Uterus (tissue), 3 donors: ENCODE measurements at regions not wholly inside any gene's neighbourhood (a gene's known extent, or its start where the extent isn't known, plus 50 kb on each side); places are given as distances from the start of the nearest gene placed in this dataset.

ENCODE experiments used
- DNase-seq, 2 donors: peaks; one replicate each; pipeline ENCODE4 v3.0.0-alpha.2; 2019 to 2020
- H3K27ac ChIP-seq, 2 donors: fragments of 200-600 bp; sonication (generic); 1 replicate in 1 of 2; 2 replicates in 1 of 2; pipeline ENCODE4 v1.5.1; 2016 to 2018
- H3K27me3 ChIP-seq, 2 donors: fragments of 200-600 bp; sonication (generic); one replicate each; pipeline ENCODE4 v1.5.1; 2018 to 2019; ENCODE audit warnings: control low read depth in 1 of 2
- H3K36me3 ChIP-seq, 2 donors: fragments of 200-600 bp; sonication (generic); one replicate each; pipeline ENCODE4 v1.5.1; 2019; ENCODE audit warnings: control low read depth in 1 of 2
- H3K4me1 ChIP-seq, 2 donors: fragments of 200-600 bp; sonication (generic); one replicate each; pipeline ENCODE4 v1.5.1; 2018 to 2019; ENCODE audit warnings: control low read depth in 1 of 2
- H3K4me3 ChIP-seq, 2 donors: fragments of 200-600 bp; sonication (generic); 1 replicate in 1 of 2; 2 replicates in 1 of 2; pipeline ENCODE4 v1.5.1; 2018 to 2019; ENCODE audit warnings: mild to moderate bottlenecking in 1 of 2
- H3K9me3 ChIP-seq, 2 donors: fragments of 200-600 bp; sonication (generic); one replicate each; pipeline ENCODE4 v1.5.1; 2019; ENCODE audit warnings: control low read depth in 1 of 2
- POLR2A ChIP-seq, 2 donors: fragments of 450-650 bp; IDR thresholded peaks; one replicate each; pipeline ENCODE4 v1.6.1; 2016; ENCODE audit warnings: antibody characterized with exemption in 2 of 2, mild to moderate bottlenecking in 1 of 2, moderate library complexity in 1 of 2
- intact Hi-C: fragments of 100-400 bp; cut with DNase I; formaldehyde crosslinking; loops from one replicate; pipeline ENCODE4 v1.15.1; 2023; ENCODE audit warnings: low total_unique reads
- TF ChIP-seq, protein P1 (sequence below), 4 experiments: fragments of 200-600 bp in 2 of 4; fragments of 450-650 bp in 2 of 4; sonication (generic) in 2 of 4; IDR thresholded peaks; one replicate each; pipeline ENCODE4 v1.5.1; 2016 to 2019; ENCODE audit warnings: antibody characterized with exemption in 4 of 4, mild to moderate bottlenecking in 2 of 4, moderate library complexity in 1 of 4
- donor health status: DM: yes; HTN: yes; CAD: no.

DNA sequence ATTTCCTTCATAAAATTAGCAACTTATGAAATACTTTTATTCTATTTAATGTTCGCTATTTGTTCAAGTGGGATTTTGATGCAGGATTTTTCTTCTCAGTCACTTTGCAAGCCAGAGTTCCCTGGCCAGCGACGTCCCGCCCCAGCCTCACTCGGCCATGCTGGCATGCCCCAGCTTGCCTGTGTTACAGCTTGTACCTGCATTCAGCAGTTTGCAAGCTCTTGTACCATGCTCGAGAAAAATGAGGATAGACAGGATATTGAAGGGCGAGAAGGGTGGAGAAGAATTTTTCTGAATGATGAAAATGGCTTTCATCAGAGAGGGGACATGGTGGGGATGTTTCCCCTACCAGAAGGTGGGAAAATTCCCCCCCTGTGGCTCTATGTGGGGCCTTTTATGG, 2180.2 kb upstream of the PCDH20 start:
- no peaks in the 10 kb centered on the region for H3K4me1 ChIP-seq
- no peak overlapping the region for H3K4me3 ChIP-seq
- H3K27me3 ChIP-seq: no peaks in the 10 kb centered on the region
- TF ChIP-seq, protein P1, sequence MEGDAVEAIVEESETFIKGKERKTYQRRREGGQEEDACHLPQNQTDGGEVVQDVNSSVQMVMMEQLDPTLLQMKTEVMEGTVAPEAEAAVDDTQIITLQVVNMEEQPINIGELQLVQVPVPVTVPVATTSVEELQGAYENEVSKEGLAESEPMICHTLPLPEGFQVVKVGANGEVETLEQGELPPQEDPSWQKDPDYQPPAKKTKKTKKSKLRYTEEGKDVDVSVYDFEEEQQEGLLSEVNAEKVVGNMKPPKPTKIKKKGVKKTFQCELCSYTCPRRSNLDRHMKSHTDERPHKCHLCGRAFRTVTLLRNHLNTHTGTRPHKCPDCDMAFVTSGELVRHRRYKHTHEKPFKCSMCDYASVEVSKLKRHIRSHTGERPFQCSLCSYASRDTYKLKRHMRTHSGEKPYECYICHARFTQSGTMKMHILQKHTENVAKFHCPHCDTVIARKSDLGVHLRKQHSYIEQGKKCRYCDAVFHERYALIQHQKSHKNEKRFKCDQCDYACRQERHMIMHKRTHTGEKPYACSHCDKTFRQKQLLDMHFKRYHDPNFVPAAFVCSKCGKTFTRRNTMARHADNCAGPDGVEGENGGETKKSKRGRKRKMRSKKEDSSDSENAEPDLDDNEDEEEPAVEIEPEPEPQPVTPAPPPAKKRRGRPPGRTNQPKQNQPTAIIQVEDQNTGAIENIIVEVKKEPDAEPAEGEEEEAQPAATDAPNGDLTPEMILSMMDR (IDR thresholded peaks at IDR 0.05): no peak
- TF ChIP-seq POLR2A (IDR thresholded peaks at IDR 0.05): no peak
- no peaks in the 10 kb centered on the region for H3K9me3 ChIP-seq
- DNase-seq: no peak
- H3K27ac ChIP-seq: no peak overlapping the region
- intact Hi-C loops: no loop called here
- no peaks in the 10 kb centered on the region for H3K36me3 ChIP-seq

DNA sequence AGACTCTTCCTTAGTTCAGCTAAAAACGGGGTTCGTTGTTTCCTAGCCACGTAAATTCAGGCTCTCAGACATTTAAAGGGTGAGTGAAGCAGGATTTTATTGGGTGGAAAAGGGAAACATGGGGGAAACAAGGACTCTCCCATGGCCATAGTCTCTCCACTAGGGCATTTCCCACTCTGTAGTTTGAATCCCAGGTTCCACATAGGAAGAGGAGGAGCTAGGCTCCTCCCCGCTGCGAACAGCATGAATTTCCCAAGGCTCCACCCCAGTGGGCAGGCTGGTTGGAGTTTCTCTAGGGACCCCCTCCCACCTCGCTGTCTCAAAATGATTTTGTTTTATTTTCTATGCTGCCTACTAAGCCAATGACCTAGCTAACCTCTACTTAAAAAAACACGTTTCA, 2170.8 kb upstream of the PCDH20 start:
- Histone ChIP-seq H3K4me3 (no peak overlapping the region), H3K27ac (no peak overlapping the region), H3K36me3 (no peaks in the 10 kb centered on the region), H3K27me3 (no peaks in the 10 kb centered on the region), H3K9me3 (peaks cover 0 to 3% of the 10 kb centered on the region in 2 donors), H3K4me1 (no peaks in the 10 kb centered on the region)
- intact Hi-C loops: no loop called here
- DNase-seq: no peak
- TF ChIP-seq POLR2A (IDR thresholded peaks at IDR 0.05): no peak
- TF ChIP-seq, protein P1 (IDR thresholded peaks at IDR 0.05): no peak

- Histone ChIP-seq H3K27me3 (no peaks in the 10 kb centered on the region), H3K4me3 (no peak overlapping the region), H3K27ac (no peak overlapping the region), H3K9me3 (peaks cover 0 to 3% of the 10 kb centered on the region in 2 donors), H3K4me1 (no peaks in the 10 kb centered on the region), H3K36me3 (no peaks in the 10 kb centered on the region)
- no peak for DNase-seq
- TF ChIP-seq POLR2A (IDR thresholded peaks at IDR 0.05): no peak
- TF ChIP-seq, protein P1 (IDR thresholded peaks at IDR 0.05): no peak
- intact Hi-C loops: no loop called here
Measured at GRCh38 chr13:63578796-63579195, 2163.1 kb upstream of the PCDH20 start.

- intact Hi-C loops: no loop called here
- Histone ChIP-seq H3K27ac (no peak overlapping the region), H3K27me3 (no peaks in the 10 kb centered on the region), H3K36me3 (no peaks in the 10 kb centered on the region), H3K4me1 (no peaks in the 10 kb centered on the region), H3K9me3 (no peaks in the 10 kb centered on the region), H3K4me3 (no peak overlapping the region)
- DNase-seq: no peak
- TF ChIP-seq, protein P1 (IDR thresholded peaks at IDR 0.05): no peak
- TF ChIP-seq POLR2A (IDR thresholded peaks at IDR 0.05): no peak
Measured at GRCh38 chr13:63567031-63567430, 2151.4 kb upstream of the PCDH20 start.

DNA sequence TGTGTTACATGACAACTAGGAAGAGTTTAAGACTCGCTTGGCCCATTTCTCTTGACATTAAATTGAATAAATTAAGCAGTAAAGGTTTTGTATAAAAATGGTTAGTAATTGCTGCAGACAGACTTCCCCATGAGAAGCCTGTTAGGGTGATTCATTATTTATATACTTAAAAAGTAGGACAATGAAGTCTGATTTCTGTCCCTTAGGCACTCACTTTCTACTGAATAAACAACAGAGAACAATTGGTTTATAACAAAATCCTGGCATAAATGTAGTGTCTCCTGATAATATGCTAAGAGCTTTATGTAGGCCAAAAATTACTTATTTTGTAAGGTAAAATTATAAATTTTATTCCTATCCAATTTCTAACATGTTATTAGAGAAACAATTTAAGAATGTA, 2138.5 kb upstream of the PCDH20 start:
- Histone ChIP-seq H3K9me3 (no peaks in the 10 kb centered on the region), H3K4me1 (no peaks in the 10 kb centered on the region), H3K36me3 (no peaks in the 10 kb centered on the region), H3K27me3 (no peaks in the 10 kb centered on the region), H3K4me3 (no peak overlapping the region), H3K27ac (no peak overlapping the region)
- intact Hi-C loops: no loop called here
- DNase-seq: no peak
- TF ChIP-seq, protein P1 (IDR thresholded peaks at IDR 0.05): no peak
- TF ChIP-seq POLR2A (IDR thresholded peaks at IDR 0.05): no peak
